ENCODE measurements at regions not wholly inside any gene's neighbourhood (a gene's known extent, or its start where the extent isn't known, plus 50 kb on each side); places are given as distances from the start of the nearest gene placed in this dataset.

- TF ChIP-seq, protein P1, sequence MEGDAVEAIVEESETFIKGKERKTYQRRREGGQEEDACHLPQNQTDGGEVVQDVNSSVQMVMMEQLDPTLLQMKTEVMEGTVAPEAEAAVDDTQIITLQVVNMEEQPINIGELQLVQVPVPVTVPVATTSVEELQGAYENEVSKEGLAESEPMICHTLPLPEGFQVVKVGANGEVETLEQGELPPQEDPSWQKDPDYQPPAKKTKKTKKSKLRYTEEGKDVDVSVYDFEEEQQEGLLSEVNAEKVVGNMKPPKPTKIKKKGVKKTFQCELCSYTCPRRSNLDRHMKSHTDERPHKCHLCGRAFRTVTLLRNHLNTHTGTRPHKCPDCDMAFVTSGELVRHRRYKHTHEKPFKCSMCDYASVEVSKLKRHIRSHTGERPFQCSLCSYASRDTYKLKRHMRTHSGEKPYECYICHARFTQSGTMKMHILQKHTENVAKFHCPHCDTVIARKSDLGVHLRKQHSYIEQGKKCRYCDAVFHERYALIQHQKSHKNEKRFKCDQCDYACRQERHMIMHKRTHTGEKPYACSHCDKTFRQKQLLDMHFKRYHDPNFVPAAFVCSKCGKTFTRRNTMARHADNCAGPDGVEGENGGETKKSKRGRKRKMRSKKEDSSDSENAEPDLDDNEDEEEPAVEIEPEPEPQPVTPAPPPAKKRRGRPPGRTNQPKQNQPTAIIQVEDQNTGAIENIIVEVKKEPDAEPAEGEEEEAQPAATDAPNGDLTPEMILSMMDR (IDR thresholded peaks at IDR 0.05) = no peak
- TF ChIP-seq POLR2A (IDR thresholded peaks at IDR 0.05) = no peak
- TF ChIP-seq POLR2AphosphoS5 (IDR thresholded peaks at IDR 0.05; ENCODE audit: insufficient read depth in 1 of 2, low read depth in 1 of 2) = no peak
Observed at GRCh38 chr7:18302097-18302496, 193.5 kb upstream of the HDAC9 start.
